ENCODE measurements at regions not wholly inside any gene's neighbourhood (a gene's known extent, or its start where the extent isn't known, plus 50 kb on each side); places are given as distances from the start of the nearest gene placed in this dataset.

GRCh38 chr11:27208846-27209245 lies 154.2 kb downstream of the CCDC34 start:
- TF ChIP-seq CTCF (IDR thresholded peaks at IDR 0.05) (no peak), EZH2 (IDR thresholded peaks at IDR 0.05) (no peak), EZH2phosphoT487 (IDR thresholded peaks at IDR 0.05) (no peak)
